NCI-H2196 (cell line): ENCODE measurements at regions not wholly inside any gene's neighbourhood (a gene's known extent, or its start where the extent isn't known, plus 50 kb on each side); places are given as distances from the start of the nearest gene placed in this dataset.
"Not testable (repeated sequence)": the region's sequence is repeated elsewhere in the genome, so short reads cannot be mapped to it uniquely, and the experiment has no call there.

Experiments used
- DNase-seq: peaks from one replicate; lab custom pipeline; 2025; ENCODE audit not compliant: unreplicated experiment; lab: John Stamatoyannopoulos, UW

- DNase-seq: not testable (repeated sequence)
Observed at GRCh38 chr19:34620134-34620533, 56.8 kb downstream of the SCGB2B2 start.

GRCh38 chr19:34618410-34618809 is 58.5 kb downstream of the SCGB2B2 start:
- no peak for DNase-seq

- not testable (repeated sequence) for DNase-seq
Observed at GRCh38 chr19:34617996-34618395, 59.0 kb downstream of the SCGB2B2 start.

- DNase-seq: no peak
Observed at GRCh38 chr19:34603003-34603402, 74.0 kb downstream of the SCGB2B2 start.

GRCh38 chr19:34601071-34601470 is 75.9 kb downstream of the SCGB2B2 start:
- no peak for DNase-seq

GRCh38 chr19:34600366-34600765 is 76.6 kb downstream of the SCGB2B2 start:
- DNase-seq: no peak

- no peak for DNase-seq
Observed at GRCh38 chr19:34598217-34599155, 78.5 kb downstream of the SCGB2B2 start.

- DNase-seq: no peak
Observed at GRCh38 chr19:34597596-34597995, 79.4 kb downstream of the SCGB2B2 start.

GRCh38 chr19:34596989-34597388 is 80.0 kb downstream of the SCGB2B2 start:
- no peak for DNase-seq

- DNase-seq: no peak
Observed at GRCh38 chr19:34596115-34596514, 80.8 kb downstream of the SCGB2B2 start.

GRCh38 chr19:34595683-34596082 is 81.3 kb downstream of the SCGB2B2 start:
- no peak for DNase-seq

- DNase-seq: no peak
Observed at GRCh38 chr19:34590228-34590627, 86.7 kb downstream of the SCGB2B2 start.

- peak; percentile 26 for DNase-seq
Observed at GRCh38 chr19:34589730-34590129, 87.2 kb downstream of the SCGB2B2 start.

GRCh38 chr19:34588846-34589245 is 88.1 kb downstream of the SCGB2B2 start:
- DNase-seq: no peak

- DNase-seq: no peak
Observed at GRCh38 chr19:34588249-34588648, 88.7 kb downstream of the SCGB2B2 start.

GRCh38 chr19:34580408-34580807 is 96.6 kb downstream of the SCGB2B2 start:
- no peak for DNase-seq

GRCh38 chr19:34580055-34580336 is 97.0 kb downstream of the SCGB2B2 start:
- DNase-seq: no peak

- DNase-seq: no peak
Observed at GRCh38 chr19:34579281-34580054, 97.5 kb downstream of the SCGB2B2 start.

GRCh38 chr19:34578751-34579150 is 97.2 kb downstream of the WTIP start:
- no peak for DNase-seq

- no peak for DNase-seq
Observed at GRCh38 chr19:34578173-34578572, 96.6 kb downstream of the WTIP start.

- no peak for DNase-seq
Observed at GRCh38 chr19:34577531-34578101, 96.1 kb downstream of the WTIP start.

GRCh38 chr19:34577056-34577455 is 95.5 kb downstream of the WTIP start:
- DNase-seq: no peak
